HepG2 (cell line): ENCODE measurements at regions not wholly inside any gene's neighbourhood (a gene's known extent, or its start where the extent isn't known, plus 50 kb on each side); places are given as distances from the start of the nearest gene placed in this dataset.
"Not testable (repeated sequence)": the region's sequence is repeated elsewhere in the genome, so short reads cannot be mapped to it uniquely, and the experiment has no call there.

Experiments
- ATAC-seq: fragments of 200-7000 bp; cut with Tn5 transposase; 3 replicates; pipeline ENCODE4 v1.9.1; 2020; ENCODE audit warnings: mild to moderate bottlenecking, moderate library complexity
- BruUV-seq: library from RNA; stranded (reverse); fragments of 400-500 nt; replicated peaks from 2 replicates; lab custom pipeline; 2021; lab: Mats Ljungman, UMichigan
- CTCF ChIA-PET: fragments of 300-600 bp; formaldehyde crosslinking; extraction: SDS; loops from one replicate; lab custom pipeline; 2021; ENCODE audit warnings: low total read pairs, inconsistent platforms, low intra/inter-chr PET ratio; lab: Yijun Ruan, JAX
- POLR2A ChIA-PET: fragments of 350-600 bp; sonication (Branson Sonifier 250); formaldehyde crosslinking; loops from one replicate; lab custom pipeline; 2020; ENCODE audit warnings: antibody characterized with exemption, inconsistent platforms; lab: Yijun Ruan, JAX
- DNase-seq: peaks from one replicate; pipeline ENCODE4 v3.0.0-alpha.2; 2015; ENCODE audit warnings: low spot score
- FAIRE-seq: peaks from 3 replicates; lab custom pipeline; 2011; peaks lifted over from hg19 to GRCh38; lab: Jason Lieb, UNC
- H2AFZ ChIP-seq: one replicate; pipeline ENCODE4 v1.6.1; 2011; ENCODE audit warnings: low read length, inconsistent platforms
- H3K27ac ChIP-seq: fragments of 300-600 bp; 3 replicates; pipeline ENCODE4 v1.8.0; 2011; ENCODE audit warnings: mixed run types, mild to moderate bottlenecking, mixed read lengths, low read length, inconsistent platforms; ENCODE audit not compliant: insufficient read depth; ENCODE audit errors: extremely low read length
- H3K27me3 ChIP-seq, 2 experiments: fragments of 200-600 bp in 1 of 2; 2 replicates in 1 of 2; 3 replicates in 1 of 2; pipeline versions ENCODE4 v1.6.0 to v1.8.0; 2011; ENCODE audit warnings: low read length in 2 of 2, mild to moderate bottlenecking in 2 of 2, moderate library complexity in 2 of 2, inconsistent platforms in 1 of 2; ENCODE audit not compliant: insufficient read depth in 2 of 2, control insufficient read depth in 1 of 2
- H3K36me3 ChIP-seq, 2 experiments: fragments of 200-600 bp in 1 of 2; replicated peaks in 1 of 2; 2 replicates in 1 of 2; 3 replicates in 1 of 2; pipeline versions ENCODE4 v1.5.1 to v1.8.0; 2011; ENCODE audit warnings: low read length in 2 of 2, inconsistent platforms in 1 of 2; ENCODE audit not compliant: insufficient read depth in 2 of 2, control insufficient read depth in 1 of 2
- H3K4me1 ChIP-seq: 2 replicates; pipeline ENCODE4 v1.5.1; 2012; ENCODE audit warnings: low read length, inconsistent platforms; ENCODE audit not compliant: insufficient read depth
- H3K4me2 ChIP-seq: 2 replicates; pipeline ENCODE4 v1.6.0; 2011; ENCODE audit warnings: low read depth, low read length, inconsistent platforms
- H3K4me3 ChIP-seq, 3 experiments: fragments of 200-600 bp in 1 of 3; sonication (generic), shearing (Covaris generic) in 1 of 3; replicated peaks in 1 of 3; 2 replicates each; pipeline ENCODE4 v1.5.1; 2011 to 2016; ENCODE audit warnings: low read length in 3 of 3, inconsistent platforms in 2 of 3, low read depth in 2 of 3, mild to moderate bottlenecking in 2 of 3, control low read depth in 1 of 3, mixed read lengths in 1 of 3; ENCODE audit not compliant: insufficient read depth in 1 of 3
- H3K79me2 ChIP-seq: one replicate; pipeline ENCODE4 v1.6.1; 2011; ENCODE audit warnings: low read length, inconsistent platforms; ENCODE audit not compliant: insufficient read depth
- H3K9ac ChIP-seq: 2 replicates; pipeline ENCODE4 v1.6.0; 2011; ENCODE audit warnings: mild to moderate bottlenecking, low read depth, low read length, inconsistent platforms; ENCODE audit not compliant: insufficient read depth
- H3K9me3 ChIP-seq: 2 replicates; pipeline ENCODE4 v1.5.1; 2012; ENCODE audit warnings: mild to moderate bottlenecking, low read length
- H4K20me1 ChIP-seq: 2 replicates; pipeline ENCODE4 v1.6.0; 2011; ENCODE audit warnings: inconsistent platforms, mild to moderate bottlenecking, low read length, moderate library complexity; ENCODE audit not compliant: insufficient read depth
- FOSL2 ChIP-seq: sonication (generic); formaldehyde crosslinking; IDR thresholded peaks from 2 replicates; pipeline ENCODE4 v1.4.0; 2020; ENCODE audit warnings: missing genetic modification reagents
- WGBS: methylation state at CpG from one replicate; pipeline ENCODE4 v1.1.6; 2017; ENCODE audit warnings: low lambda C conversion rate; 5-methylcytosine and 5-hydroxymethylcytosine counted together
- in situ Hi-C: cut with HindIII; loops from 2 replicates; pipeline ENCODE4 v1.10.0; 2017; ENCODE audit warnings: low pct_unique_long_range_greater_than_20kb; ENCODE audit not compliant: extremely low pct_ligation_motif_present
- intact Hi-C: fragments of 100-400 bp; cut with micrococcal nuclease; formaldehyde crosslinking; loops from one replicate; pipeline ENCODE4 v1.10.0; 2022; ENCODE audit not compliant: unreplicated experiment

GRCh38 chr9:41790719-41791363 lies 338.4 kb downstream of the CNTNAP3B start:
- intact Hi-C loops, H3K79me2 ChIP-seq, H3K9ac ChIP-seq, H3K27me3 ChIP-seq, H3K27ac ChIP-seq, FAIRE-seq, H3K4me1 ChIP-seq, H2AFZ ChIP-seq, H4K20me1 ChIP-seq, POLR2A ChIA-PET, H3K4me3 ChIP-seq, BruUV-seq, H3K4me2 ChIP-seq, in situ Hi-C loops, H3K36me3 ChIP-seq, H3K9me3 ChIP-seq, CTCF ChIA-PET: not testable (repeated sequence)
- ATAC-seq (peak; percentile 87), DNase-seq (peak; percentile 4)
- 3% methylated on average over 7 of the region's 7 CpGs for WGBS
- TF ChIP-seq FOSL2 = 0 out of 2 replicates have a peak, but pooled peaks have one; percentile 16

GRCh38 chr9:41790007-41790406 lies 339.2 kb downstream of the CNTNAP3B start:
- in situ Hi-C loops, H3K27me3 ChIP-seq, H3K36me3 ChIP-seq, DNase-seq, H3K4me2 ChIP-seq, ATAC-seq, H3K4me1 ChIP-seq, H3K4me3 ChIP-seq, BruUV-seq, FAIRE-seq, CTCF ChIA-PET, H3K9me3 ChIP-seq, H3K9ac ChIP-seq, H3K27ac ChIP-seq, POLR2A ChIA-PET, H4K20me1 ChIP-seq, intact Hi-C loops, H3K79me2 ChIP-seq, H2AFZ ChIP-seq: not testable (repeated sequence)
- 48% methylated on average over 5 of the region's 5 CpGs for WGBS

GRCh38 chr9:41789387-41789786 lies 339.8 kb downstream of the CNTNAP3B start:
- in situ Hi-C loops, FAIRE-seq, ATAC-seq: not testable (repeated sequence)

GRCh38 chr9:41787951-41788350 lies 341.3 kb downstream of the CNTNAP3B start:
- H3K27ac ChIP-seq, H3K4me3 ChIP-seq, H3K9me3 ChIP-seq, POLR2A ChIA-PET, H3K27me3 ChIP-seq, H2AFZ ChIP-seq, H3K36me3 ChIP-seq, H3K4me1 ChIP-seq, in situ Hi-C loops, CTCF ChIA-PET, DNase-seq, H3K4me2 ChIP-seq, H3K9ac ChIP-seq, BruUV-seq, intact Hi-C loops, ATAC-seq, FAIRE-seq, H4K20me1 ChIP-seq, H3K79me2 ChIP-seq: not testable (repeated sequence)
- 0% methylated on average over 1 of the region's 1 CpG for WGBS

More at GRCh38 chr9:41789387-41789786, 339.8 kb downstream of the CNTNAP3B start:
- DNase-seq, intact Hi-C loops, H3K9me3 ChIP-seq, H3K4me2 ChIP-seq, H3K4me3 ChIP-seq, POLR2A ChIA-PET, BruUV-seq, H2AFZ ChIP-seq, CTCF ChIA-PET, H3K9ac ChIP-seq, H4K20me1 ChIP-seq, H3K27me3 ChIP-seq, H3K79me2 ChIP-seq, H3K4me1 ChIP-seq, H3K27ac ChIP-seq, H3K36me3 ChIP-seq: not testable (repeated sequence)
- 36% methylated on average over 4 of the region's 4 CpGs for WGBS
